Epithelial cell of esophagus (primary cell): ENCODE measurements at regions not wholly inside any gene's neighbourhood (a gene's known extent, or its start where the extent isn't known, plus 50 kb on each side); places are given as distances from the start of the nearest gene placed in this dataset.

Experiments used
- DNase-seq: peaks from one replicate; pipeline ENCODE4 v3.0.0; 2010; ENCODE audit warnings: low read depth
- H3K4me3 ChIP-seq: 2 replicates; pipeline ENCODE4 v1.5.1; 2011; ENCODE audit warnings: mild to moderate bottlenecking, low read length, control low read depth
- TF ChIP-seq, protein P1 (sequence below): IDR thresholded peaks from 2 replicates; pipeline ENCODE4 v1.5.1; 2011; ENCODE audit warnings: low read depth, mild to moderate bottlenecking, low read length, control low read depth, inconsistent platforms; ENCODE audit not compliant: insufficient read depth; ENCODE audit errors: missing control alignments

DNA sequence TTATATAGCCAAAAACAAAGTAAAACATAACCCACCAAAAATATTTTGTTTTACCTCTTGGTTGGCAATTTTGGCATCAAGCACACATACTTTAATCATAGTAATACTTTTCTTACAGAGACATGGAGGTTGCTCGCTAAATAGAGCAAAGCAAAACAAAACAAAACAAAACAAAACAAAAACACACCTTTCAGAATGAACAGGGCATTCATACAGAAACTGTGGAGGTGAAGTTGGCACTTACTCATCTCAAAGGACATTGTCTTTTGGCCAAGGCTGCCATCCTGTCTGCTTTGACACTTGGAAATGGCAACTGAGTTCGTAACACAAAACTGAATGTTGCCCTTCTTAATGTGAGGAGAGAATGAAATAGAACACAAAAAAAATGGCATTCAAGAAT is 773.1 kb downstream of the USP25 start:
- no peak overlapping the region for H3K4me3 ChIP-seq

DNA sequence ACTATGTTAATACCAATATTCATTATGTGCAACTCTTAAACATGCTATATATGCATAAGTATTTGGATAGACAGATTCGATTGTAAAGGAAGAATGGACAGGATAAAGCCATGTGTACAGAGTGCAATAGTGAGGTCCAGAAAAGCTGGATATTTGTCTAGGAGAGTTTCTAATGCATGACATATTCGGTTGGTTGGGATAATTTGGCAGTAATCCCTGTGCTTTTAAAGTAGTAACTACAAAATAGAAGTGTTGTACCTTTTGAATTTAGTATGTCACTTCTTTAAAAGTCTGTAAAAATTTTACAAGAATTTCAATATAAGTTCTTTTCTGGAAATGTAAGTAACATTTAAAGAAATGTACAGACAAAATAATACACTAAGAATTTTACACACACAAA is 774.5 kb downstream of the USP25 start:
- H3K4me3 ChIP-seq: no peak overlapping the region
- DNase-seq: no peak
- TF ChIP-seq, protein P1, sequence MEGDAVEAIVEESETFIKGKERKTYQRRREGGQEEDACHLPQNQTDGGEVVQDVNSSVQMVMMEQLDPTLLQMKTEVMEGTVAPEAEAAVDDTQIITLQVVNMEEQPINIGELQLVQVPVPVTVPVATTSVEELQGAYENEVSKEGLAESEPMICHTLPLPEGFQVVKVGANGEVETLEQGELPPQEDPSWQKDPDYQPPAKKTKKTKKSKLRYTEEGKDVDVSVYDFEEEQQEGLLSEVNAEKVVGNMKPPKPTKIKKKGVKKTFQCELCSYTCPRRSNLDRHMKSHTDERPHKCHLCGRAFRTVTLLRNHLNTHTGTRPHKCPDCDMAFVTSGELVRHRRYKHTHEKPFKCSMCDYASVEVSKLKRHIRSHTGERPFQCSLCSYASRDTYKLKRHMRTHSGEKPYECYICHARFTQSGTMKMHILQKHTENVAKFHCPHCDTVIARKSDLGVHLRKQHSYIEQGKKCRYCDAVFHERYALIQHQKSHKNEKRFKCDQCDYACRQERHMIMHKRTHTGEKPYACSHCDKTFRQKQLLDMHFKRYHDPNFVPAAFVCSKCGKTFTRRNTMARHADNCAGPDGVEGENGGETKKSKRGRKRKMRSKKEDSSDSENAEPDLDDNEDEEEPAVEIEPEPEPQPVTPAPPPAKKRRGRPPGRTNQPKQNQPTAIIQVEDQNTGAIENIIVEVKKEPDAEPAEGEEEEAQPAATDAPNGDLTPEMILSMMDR: no peak

More for the DNA sequence above, 773.1 kb downstream of the USP25 start:
- TF ChIP-seq, protein P1: no peak
- no peak for DNase-seq

GRCh38 chr21:16504766-16505165 is 775.0 kb downstream of the USP25 start:
- TF ChIP-seq, protein P1: no peak
- DNase-seq: no peak
- no peak overlapping the region for H3K4me3 ChIP-seq

- no peak for DNase-seq
- no peak overlapping the region for H3K4me3 ChIP-seq
- TF ChIP-seq, protein P1: no peak
These were observed 779.7 kb downstream of the USP25 start for GRCh38 chr21:16509476-16509875.

DNA sequence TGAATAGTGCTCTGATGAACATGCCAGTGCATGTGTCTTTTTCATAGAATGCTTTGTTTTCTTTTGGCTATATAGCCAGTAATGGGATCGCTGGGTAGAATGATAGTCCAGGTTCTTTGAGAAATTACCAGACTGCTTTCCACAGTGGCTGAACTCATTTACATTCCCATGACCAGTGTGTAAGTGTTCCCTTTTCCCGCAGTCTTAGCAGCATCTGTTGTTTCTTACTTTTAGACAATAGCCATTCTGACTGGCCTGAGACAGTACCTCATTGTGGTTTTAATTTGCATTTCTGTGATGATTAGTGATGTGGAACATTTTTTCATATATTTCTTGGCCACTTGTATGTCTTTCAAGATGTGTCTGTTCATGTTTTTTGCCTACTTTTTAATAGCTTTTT is 784.5 kb downstream of the USP25 start:
- DNase-seq: no peak
- H3K4me3 ChIP-seq: no peak overlapping the region
- TF ChIP-seq, protein P1: no peak

DNA sequence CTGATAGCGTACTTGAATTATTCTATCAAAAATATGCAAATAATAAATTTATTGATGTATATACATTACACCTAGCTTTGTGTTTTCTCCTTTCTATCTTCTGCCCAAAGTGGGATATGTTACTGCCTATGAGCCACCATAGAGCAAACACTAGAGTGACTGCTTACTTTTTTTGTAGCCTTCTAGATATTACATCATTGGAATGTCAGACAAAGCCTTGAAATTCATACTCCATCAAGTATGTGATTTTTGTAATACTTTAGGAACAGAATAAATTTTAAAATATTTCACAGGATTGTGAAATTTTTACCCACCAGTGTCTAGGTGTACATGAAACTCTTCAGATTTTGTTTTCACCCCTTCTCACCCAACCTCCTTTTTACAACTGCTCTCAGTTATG is 787.6 kb downstream of the USP25 start:
- TF ChIP-seq, protein P1: no peak
- DNase-seq: no peak
- H3K4me3 ChIP-seq: no peak overlapping the region

- H3K4me3 ChIP-seq: no peak overlapping the region
- DNase-seq: no peak
- TF ChIP-seq, protein P1: no peak
These were observed 789.3 kb downstream of the USP25 start for GRCh38 chr21:16519036-16519435.
